ENCODE measurements at regions not wholly inside any gene's neighbourhood (a gene's known extent, or its start where the extent isn't known, plus 50 kb on each side); places are given as distances from the start of the nearest gene placed in this dataset.

GRCh38 chr3:18077128-18077840 lies 334.9 kb upstream of the TBC1D5 start:
- Histone ChIP-seq H3K9ac (ENCODE audit: low read depth in 1 of 2, low read length in 2 of 2) (no peak overlapping the region), H3K9me3 (ENCODE audit: control insufficient read depth in 2 of 2, low read length in 2 of 2) (no peaks in the 10 kb centered on the region), H3K27me3 (ENCODE audit: control insufficient read depth in 2 of 2, insufficient read depth in 2 of 2, low read length in 2 of 2) (peaks cover 0 to 2% of the 10 kb centered on the region in 2 donors), H3K27ac (ENCODE audit: low read depth in 2 of 2, low read length in 2 of 2) (no peak overlapping the region), H3K36me3 (ENCODE audit: control insufficient read depth in 2 of 2, insufficient read depth in 2 of 2, low read length in 2 of 2) (no peaks in the 10 kb centered on the region), H3K4me1 (ENCODE audit: control insufficient read depth in 2 of 2, insufficient read depth in 2 of 2, low read length in 2 of 2) (no peaks in the 10 kb centered on the region), H3K4me3 (ENCODE audit: low read length in 2 of 2) (no peak overlapping the region)

DNA sequence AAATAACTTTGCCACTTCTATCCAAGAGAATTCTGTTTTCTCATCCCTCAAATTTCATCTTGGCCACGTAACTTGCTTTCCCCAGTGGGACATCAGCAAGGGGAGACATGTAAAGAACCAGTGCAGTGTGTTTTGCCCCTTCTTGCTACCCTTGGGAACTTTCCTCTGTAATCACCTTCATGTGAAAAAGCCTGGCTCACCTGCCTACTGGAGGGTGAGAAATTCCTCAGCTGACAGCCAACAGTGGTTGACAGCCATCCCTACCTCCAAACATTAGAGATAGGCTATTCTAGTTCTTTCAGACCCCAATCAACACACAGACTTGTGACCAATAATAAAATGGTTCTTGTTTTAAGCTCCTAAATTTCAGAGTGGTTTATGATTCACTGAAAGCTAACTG lies 333.9 kb upstream of the TBC1D5 start:
- no peak overlapping the region for H3K9ac ChIP-seq (ENCODE audit: low read depth in 1 of 2, low read length in 2 of 2)
- no peaks in the 10 kb centered on the region for H3K9me3 ChIP-seq (ENCODE audit: control insufficient read depth in 2 of 2, low read length in 2 of 2)
- no peaks in the 10 kb centered on the region for H3K36me3 ChIP-seq (ENCODE audit: control insufficient read depth in 2 of 2, insufficient read depth in 2 of 2, low read length in 2 of 2)
- no peaks in the 10 kb centered on the region for H3K4me1 ChIP-seq (ENCODE audit: control insufficient read depth in 2 of 2, insufficient read depth in 2 of 2, low read length in 2 of 2)
- no peak overlapping the region for H3K27ac ChIP-seq (ENCODE audit: low read depth in 2 of 2, low read length in 2 of 2)
- peaks cover 0 to 2% of the 10 kb centered on the region in 2 donors for H3K27me3 ChIP-seq (ENCODE audit: control insufficient read depth in 2 of 2, insufficient read depth in 2 of 2, low read length in 2 of 2)
- no peak overlapping the region for H3K4me3 ChIP-seq (ENCODE audit: low read length in 2 of 2)

- no peaks in the 10 kb centered on the region for H3K9me3 ChIP-seq (ENCODE audit: control insufficient read depth in 2 of 2, low read length in 2 of 2)
- no peaks in the 10 kb centered on the region for H3K36me3 ChIP-seq (ENCODE audit: control insufficient read depth in 2 of 2, insufficient read depth in 2 of 2, low read length in 2 of 2)
- H3K4me1 ChIP-seq (ENCODE audit: control insufficient read depth in 2 of 2, insufficient read depth in 2 of 2, low read length in 2 of 2) = no peaks in the 10 kb centered on the region
- no peak overlapping the region for H3K27ac ChIP-seq (ENCODE audit: low read depth in 2 of 2, low read length in 2 of 2)
- H3K4me3 ChIP-seq (ENCODE audit: low read length in 2 of 2) = no peak overlapping the region
- no peak overlapping the region for H3K9ac ChIP-seq (ENCODE audit: low read depth in 1 of 2, low read length in 2 of 2)
- H3K27me3 ChIP-seq (ENCODE audit: control insufficient read depth in 2 of 2, insufficient read depth in 2 of 2, low read length in 2 of 2) = peaks cover 0 to 2% of the 10 kb centered on the region in 2 donors
Observed at GRCh38 chr3:18075799-18076198, 333.4 kb upstream of the TBC1D5 start.

DNA sequence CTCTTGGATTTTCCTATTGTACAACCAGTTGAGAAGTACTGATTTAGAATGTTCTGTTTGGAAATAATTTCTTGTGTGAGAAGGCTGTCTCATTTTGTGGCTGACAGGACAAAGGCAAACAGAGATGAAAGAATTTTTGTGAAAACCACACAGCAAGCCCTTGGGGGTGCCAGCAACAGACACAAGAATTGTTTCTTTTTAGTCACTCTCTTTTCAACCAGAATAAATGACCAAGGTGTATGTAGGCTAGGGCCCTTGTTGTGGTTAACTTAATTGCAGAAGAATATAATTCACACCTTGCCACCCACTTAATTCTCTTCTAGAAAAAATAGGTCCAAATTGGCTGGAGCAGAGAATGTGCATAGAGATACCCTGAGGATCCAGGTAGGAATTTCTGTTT lies 329.4 kb upstream of the TBC1D5 start:
- H3K9me3 ChIP-seq (ENCODE audit: control insufficient read depth in 2 of 2, low read length in 2 of 2) = no peaks in the 10 kb centered on the region

GRCh38 chr3:18070944-18071343 lies 328.5 kb upstream of the TBC1D5 start:
- Histone ChIP-seq H3K9ac (ENCODE audit: low read depth in 1 of 2, low read length in 2 of 2) (no peak overlapping the region), H3K27me3 (ENCODE audit: control insufficient read depth in 2 of 2, insufficient read depth in 2 of 2, low read length in 2 of 2) (no peaks in the 10 kb centered on the region), H3K36me3 (ENCODE audit: control insufficient read depth in 2 of 2, insufficient read depth in 2 of 2, low read length in 2 of 2) (no peaks in the 10 kb centered on the region), H3K27ac (ENCODE audit: low read depth in 2 of 2, low read length in 2 of 2) (no peak overlapping the region), H3K4me3 (ENCODE audit: low read length in 2 of 2) (no peak overlapping the region), H3K4me1 (ENCODE audit: control insufficient read depth in 2 of 2, insufficient read depth in 2 of 2, low read length in 2 of 2) (no peaks in the 10 kb centered on the region), H3K9me3 (ENCODE audit: control insufficient read depth in 2 of 2, low read length in 2 of 2) (no peaks in the 10 kb centered on the region)

More for the DNA sequence above, 329.4 kb upstream of the TBC1D5 start:
- no peak overlapping the region for H3K9ac ChIP-seq (ENCODE audit: low read depth in 1 of 2, low read length in 2 of 2)
- H3K4me3 ChIP-seq (ENCODE audit: low read length in 2 of 2) = no peak overlapping the region
- no peak overlapping the region for H3K27ac ChIP-seq (ENCODE audit: low read depth in 2 of 2, low read length in 2 of 2)
- H3K27me3 ChIP-seq (ENCODE audit: control insufficient read depth in 2 of 2, insufficient read depth in 2 of 2, low read length in 2 of 2) = no peaks in the 10 kb centered on the region
- no peaks in the 10 kb centered on the region for H3K36me3 ChIP-seq (ENCODE audit: control insufficient read depth in 2 of 2, insufficient read depth in 2 of 2, low read length in 2 of 2)
- no peaks in the 10 kb centered on the region for H3K4me1 ChIP-seq (ENCODE audit: control insufficient read depth in 2 of 2, insufficient read depth in 2 of 2, low read length in 2 of 2)

DNA sequence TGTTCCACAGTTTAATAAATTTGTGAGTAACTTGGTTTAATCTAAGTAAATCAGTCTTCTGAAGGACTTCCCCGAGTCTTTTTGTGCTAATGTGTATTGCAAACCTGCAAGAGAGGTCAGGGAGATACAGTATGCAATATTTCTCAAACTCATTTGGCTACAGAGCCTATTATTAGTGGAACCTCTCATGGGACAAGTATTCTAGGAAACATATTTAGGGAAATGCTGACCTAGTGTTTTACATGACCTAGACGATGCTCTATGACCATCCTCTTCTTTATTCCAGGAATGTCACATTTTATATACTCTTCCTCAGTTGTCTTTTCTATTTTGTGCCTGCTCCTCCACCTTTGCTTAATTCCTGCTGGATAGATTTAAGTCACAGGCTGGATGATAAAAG lies 327.8 kb upstream of the TBC1D5 start:
- Histone ChIP-seq H3K9me3 (ENCODE audit: control insufficient read depth in 2 of 2, low read length in 2 of 2) (no peaks in the 10 kb centered on the region), H3K4me3 (ENCODE audit: low read length in 2 of 2) (no peak overlapping the region), H3K36me3 (ENCODE audit: control insufficient read depth in 2 of 2, insufficient read depth in 2 of 2, low read length in 2 of 2) (no peaks in the 10 kb centered on the region), H3K4me1 (ENCODE audit: control insufficient read depth in 2 of 2, insufficient read depth in 2 of 2, low read length in 2 of 2) (no peaks in the 10 kb centered on the region), H3K27me3 (ENCODE audit: control insufficient read depth in 2 of 2, insufficient read depth in 2 of 2, low read length in 2 of 2) (no peaks in the 10 kb centered on the region), H3K9ac (ENCODE audit: low read depth in 1 of 2, low read length in 2 of 2) (no peak overlapping the region), H3K27ac (ENCODE audit: low read depth in 2 of 2, low read length in 2 of 2) (no peak overlapping the region)

DNA sequence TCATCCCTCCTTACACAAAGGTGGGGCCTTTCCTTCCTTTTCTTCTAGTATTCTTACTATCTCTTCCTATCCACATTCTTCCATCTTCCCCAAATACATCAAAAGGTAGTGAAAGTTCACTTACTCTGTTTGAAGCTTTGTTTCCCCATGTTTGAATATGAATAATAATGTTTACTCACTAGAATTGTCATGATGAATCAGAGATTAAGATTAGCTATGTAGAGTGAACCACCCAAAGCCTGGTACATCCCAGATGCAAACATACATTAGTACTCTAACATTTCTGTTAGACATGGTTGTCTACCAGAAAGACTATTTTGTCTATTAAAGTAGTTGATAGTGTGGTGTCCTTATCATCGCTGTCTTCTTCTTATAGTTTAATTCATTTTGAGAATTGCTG lies 327.1 kb upstream of the TBC1D5 start:
- H3K9ac ChIP-seq (ENCODE audit: low read depth in 1 of 2, low read length in 2 of 2) = no peak overlapping the region
- H3K36me3 ChIP-seq (ENCODE audit: control insufficient read depth in 2 of 2, insufficient read depth in 2 of 2, low read length in 2 of 2) = no peaks in the 10 kb centered on the region
- no peak overlapping the region for H3K4me3 ChIP-seq (ENCODE audit: low read length in 2 of 2)
- H3K27ac ChIP-seq (ENCODE audit: low read depth in 2 of 2, low read length in 2 of 2) = no peak overlapping the region
- H3K4me1 ChIP-seq (ENCODE audit: control insufficient read depth in 2 of 2, insufficient read depth in 2 of 2, low read length in 2 of 2) = no peaks in the 10 kb centered on the region
- H3K9me3 ChIP-seq (ENCODE audit: control insufficient read depth in 2 of 2, low read length in 2 of 2) = no peaks in the 10 kb centered on the region
- H3K27me3 ChIP-seq (ENCODE audit: control insufficient read depth in 2 of 2, insufficient read depth in 2 of 2, low read length in 2 of 2) = no peaks in the 10 kb centered on the region

GRCh38 chr3:18066899-18067582 lies 324.6 kb upstream of the TBC1D5 start:
- no peaks in the 10 kb centered on the region for H3K36me3 ChIP-seq (ENCODE audit: control insufficient read depth in 2 of 2, insufficient read depth in 2 of 2, low read length in 2 of 2)
- no peaks in the 10 kb centered on the region for H3K9me3 ChIP-seq (ENCODE audit: control insufficient read depth in 2 of 2, low read length in 2 of 2)
- H3K9ac ChIP-seq (ENCODE audit: low read depth in 1 of 2, low read length in 2 of 2) = no peak overlapping the region
- H3K27ac ChIP-seq (ENCODE audit: low read depth in 2 of 2, low read length in 2 of 2) = no peak overlapping the region
- no peaks in the 10 kb centered on the region for H3K4me1 ChIP-seq (ENCODE audit: control insufficient read depth in 2 of 2, insufficient read depth in 2 of 2, low read length in 2 of 2)
- no peaks in the 10 kb centered on the region for H3K27me3 ChIP-seq (ENCODE audit: control insufficient read depth in 2 of 2, insufficient read depth in 2 of 2, low read length in 2 of 2)
- no peak overlapping the region for H3K4me3 ChIP-seq (ENCODE audit: low read length in 2 of 2)

GRCh38 chr3:18064586-18064985 lies 322.2 kb upstream of the TBC1D5 start:
- no peak overlapping the region for H3K4me3 ChIP-seq (ENCODE audit: low read length in 2 of 2)

DNA sequence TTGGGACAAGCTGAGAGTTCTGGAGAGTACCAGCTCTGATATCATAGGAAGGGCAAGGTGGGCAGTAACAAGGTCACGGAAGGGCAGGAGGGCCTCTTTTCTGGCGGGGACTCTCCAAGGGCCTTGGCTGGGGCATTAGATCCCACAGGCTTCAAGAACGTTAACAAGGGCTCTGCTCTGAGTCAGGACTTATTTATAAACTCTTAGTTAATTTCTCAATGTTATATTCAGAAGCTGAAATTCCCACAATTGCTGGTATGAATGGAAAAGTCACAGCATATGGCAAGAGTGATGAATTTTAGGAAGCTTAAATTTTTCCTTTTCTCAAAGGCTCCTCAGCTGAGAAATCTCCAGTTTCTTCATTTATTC lies 320.2 kb upstream of the TBC1D5 start:
- H3K27me3 ChIP-seq (ENCODE audit: control insufficient read depth in 2 of 2, insufficient read depth in 2 of 2, low read length in 2 of 2) = no peaks in the 10 kb centered on the region
- H3K9ac ChIP-seq (ENCODE audit: low read depth in 1 of 2, low read length in 2 of 2) = no peak overlapping the region
- no peaks in the 10 kb centered on the region for H3K9me3 ChIP-seq (ENCODE audit: control insufficient read depth in 2 of 2, low read length in 2 of 2)
- no peaks in the 10 kb centered on the region for H3K36me3 ChIP-seq (ENCODE audit: control insufficient read depth in 2 of 2, insufficient read depth in 2 of 2, low read length in 2 of 2)
- H3K27ac ChIP-seq (ENCODE audit: low read depth in 2 of 2, low read length in 2 of 2) = no peak overlapping the region
- no peak overlapping the region for H3K4me3 ChIP-seq (ENCODE audit: low read length in 2 of 2)
- no peaks in the 10 kb centered on the region for H3K4me1 ChIP-seq (ENCODE audit: control insufficient read depth in 2 of 2, insufficient read depth in 2 of 2, low read length in 2 of 2)

More at GRCh38 chr3:18064586-18064985, 322.2 kb upstream of the TBC1D5 start:
- H3K27ac ChIP-seq (ENCODE audit: low read depth in 2 of 2, low read length in 2 of 2) = no peak overlapping the region
- H3K36me3 ChIP-seq (ENCODE audit: control insufficient read depth in 2 of 2, insufficient read depth in 2 of 2, low read length in 2 of 2) = no peaks in the 10 kb centered on the region
- H3K9ac ChIP-seq (ENCODE audit: low read depth in 1 of 2, low read length in 2 of 2) = no peak overlapping the region
- H3K4me1 ChIP-seq (ENCODE audit: control insufficient read depth in 2 of 2, insufficient read depth in 2 of 2, low read length in 2 of 2) = no peaks in the 10 kb centered on the region
- H3K9me3 ChIP-seq (ENCODE audit: control insufficient read depth in 2 of 2, low read length in 2 of 2) = no peaks in the 10 kb centered on the region
- H3K27me3 ChIP-seq (ENCODE audit: control insufficient read depth in 2 of 2, insufficient read depth in 2 of 2, low read length in 2 of 2) = no peaks in the 10 kb centered on the region

All from mucosa of rectum (tissue), 2 donors.